ENCODE measurements at regions not wholly inside any gene's neighbourhood (a gene's known extent, or its start where the extent isn't known, plus 50 kb on each side); places are given as distances from the start of the nearest gene placed in this dataset.

GRCh38 chr15:91789136-91789535 lies 64.4 kb upstream of the SLCO3A1 start (continued):
- TF ChIP-seq MLLT1 (IDR thresholded peaks at IDR 0.05) (no peak), RB1 (IDR thresholded peaks at IDR 0.05; ENCODE audit: borderline replicate concordance) (no peak), NFIC (IDR thresholded peaks at IDR 0.05; ENCODE audit: low read depth, low read length) (no peak), CBX5 (IDR thresholded peaks at IDR 0.05; ENCODE audit: low read depth) (no peak), ZBTB11 (CRISPR knock-in tag; IDR thresholded peaks at IDR 0.05) (no peak)

DNA sequence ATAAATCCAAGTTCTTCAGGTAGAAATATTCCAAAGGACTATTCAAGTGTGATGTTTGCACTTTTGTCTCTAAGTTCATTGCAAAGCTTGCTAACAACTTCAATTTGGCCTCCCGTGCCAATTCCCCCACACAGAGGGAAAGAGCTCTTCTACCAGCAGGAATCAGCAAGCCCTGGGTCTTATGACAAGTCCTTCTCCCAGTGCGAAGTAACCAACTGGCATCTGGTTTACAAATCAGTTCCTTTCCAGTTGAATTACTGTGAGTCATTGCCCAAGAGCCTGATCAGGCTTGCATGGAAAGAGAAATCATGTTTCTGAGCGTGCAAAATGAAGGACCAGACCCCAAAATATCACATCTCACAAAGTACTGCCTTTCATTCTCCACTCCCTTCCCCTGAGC lies 62.7 kb upstream of the SLCO3A1 start:
- ChIA-PET SMC1A (ENCODE audit: uncharacterized antibody, unreplicated experiment) (no interaction called here), RAD21 (ENCODE audit: unreplicated experiment) (no interaction called here), POLR2A (no interaction called here), CTCF (no interaction called here)
- no peaks in the 10 kb centered on the region for H4K20me1 ChIP-seq (ENCODE audit: control insufficient read depth, insufficient read depth)
- H3K27ac ChIP-seq (ENCODE audit: control insufficient read depth, insufficient read depth): no peak overlapping the region
- no peaks in the 10 kb centered on the region for H3K27me3 ChIP-seq (replicated peaks in 1 of 2; ENCODE audit: control insufficient read depth in 2 of 2, insufficient read depth in 2 of 2, low read length in 1 of 2)
- BruUV-seq (replicated peaks): no TSS peak
- H3K4me2 ChIP-seq (ENCODE audit: control insufficient read depth, insufficient read depth): no peak overlapping the region
- WGBS (ENCODE audit: insufficient coverage, insufficient replicate concordance, low lambda C conversion rate, missing lambda C conversion rate): 18% methylated on average over 3 of the region's 3 CpGs
- no peaks in the 10 kb centered on the region for H3K36me3 ChIP-seq (ENCODE audit: control insufficient read depth in 2 of 2, insufficient read depth in 2 of 2, low read length in 1 of 2)
- ATAC-seq (no peak), FAIRE-seq (no peak), DNase-seq (ENCODE audit: low read depth, low spot score) (no peak)
- no peak overlapping the region for H2AFZ ChIP-seq (ENCODE audit: control insufficient read depth, low read depth, low read length)
- H3K79me2 ChIP-seq (ENCODE audit: control insufficient read depth, insufficient read depth, low read length): no peaks in the 10 kb centered on the region
- H3K4me1 ChIP-seq (ENCODE audit: control insufficient read depth, insufficient read depth, low read length): no peaks in the 10 kb centered on the region
- in situ Hi-C loops (cut with MboI) (no loop called here), intact Hi-C loops (cut with micrococcal nuclease; ENCODE audit: unreplicated experiment) (no loop called here)
- H3K9me3 ChIP-seq (replicated peaks; ENCODE audit: control insufficient read depth, insufficient read depth, low read length): no peaks in the 10 kb centered on the region
- no peak overlapping the region for H3K9ac ChIP-seq (ENCODE audit: control insufficient read depth, insufficient read depth, low read length)
- no peak overlapping the region for H3K4me3 ChIP-seq
- TF ChIP-seq, protein P1, sequence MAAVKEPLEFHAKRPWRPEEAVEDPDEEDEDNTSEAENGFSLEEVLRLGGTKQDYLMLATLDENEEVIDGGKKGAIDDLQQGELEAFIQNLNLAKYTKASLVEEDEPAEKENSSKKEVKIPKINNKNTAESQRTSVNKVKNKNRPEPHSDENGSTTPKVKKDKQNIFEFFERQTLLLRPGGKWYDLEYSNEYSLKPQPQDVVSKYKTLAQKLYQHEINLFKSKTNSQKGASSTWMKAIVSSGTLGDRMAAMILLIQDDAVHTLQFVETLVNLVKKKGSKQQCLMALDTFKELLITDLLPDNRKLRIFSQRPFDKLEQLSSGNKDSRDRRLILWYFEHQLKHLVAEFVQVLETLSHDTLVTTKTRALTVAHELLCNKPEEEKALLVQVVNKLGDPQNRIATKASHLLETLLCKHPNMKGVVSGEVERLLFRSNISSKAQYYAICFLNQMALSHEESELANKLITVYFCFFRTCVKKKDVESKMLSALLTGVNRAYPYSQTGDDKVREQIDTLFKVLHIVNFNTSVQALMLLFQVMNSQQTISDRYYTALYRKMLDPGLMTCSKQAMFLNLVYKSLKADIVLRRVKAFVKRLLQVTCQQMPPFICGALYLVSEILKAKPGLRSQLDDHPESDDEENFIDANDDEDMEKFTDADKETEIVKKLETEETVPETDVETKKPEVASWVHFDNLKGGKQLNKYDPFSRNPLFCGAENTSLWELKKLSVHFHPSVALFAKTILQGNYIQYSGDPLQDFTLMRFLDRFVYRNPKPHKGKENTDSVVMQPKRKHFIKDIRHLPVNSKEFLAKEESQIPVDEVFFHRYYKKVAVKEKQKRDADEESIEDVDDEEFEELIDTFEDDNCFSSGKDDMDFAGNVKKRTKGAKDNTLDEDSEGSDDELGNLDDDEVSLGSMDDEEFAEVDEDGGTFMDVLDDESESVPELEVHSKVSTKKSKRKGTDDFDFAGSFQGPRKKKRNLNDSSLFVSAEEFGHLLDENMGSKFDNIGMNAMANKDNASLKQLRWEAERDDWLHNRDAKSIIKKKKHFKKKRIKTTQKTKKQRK (IDR thresholded peaks at IDR 0.05; ENCODE audit: low read depth, low read length): no peak
- TF ChIP-seq USF2 (IDR thresholded peaks at IDR 0.05; ENCODE audit: borderline replicate concordance, low read depth, low read length): no peak
- no peak for TF ChIP-seq YBX1 (IDR thresholded peaks at IDR 0.05)
- TF ChIP-seq, protein P2, sequence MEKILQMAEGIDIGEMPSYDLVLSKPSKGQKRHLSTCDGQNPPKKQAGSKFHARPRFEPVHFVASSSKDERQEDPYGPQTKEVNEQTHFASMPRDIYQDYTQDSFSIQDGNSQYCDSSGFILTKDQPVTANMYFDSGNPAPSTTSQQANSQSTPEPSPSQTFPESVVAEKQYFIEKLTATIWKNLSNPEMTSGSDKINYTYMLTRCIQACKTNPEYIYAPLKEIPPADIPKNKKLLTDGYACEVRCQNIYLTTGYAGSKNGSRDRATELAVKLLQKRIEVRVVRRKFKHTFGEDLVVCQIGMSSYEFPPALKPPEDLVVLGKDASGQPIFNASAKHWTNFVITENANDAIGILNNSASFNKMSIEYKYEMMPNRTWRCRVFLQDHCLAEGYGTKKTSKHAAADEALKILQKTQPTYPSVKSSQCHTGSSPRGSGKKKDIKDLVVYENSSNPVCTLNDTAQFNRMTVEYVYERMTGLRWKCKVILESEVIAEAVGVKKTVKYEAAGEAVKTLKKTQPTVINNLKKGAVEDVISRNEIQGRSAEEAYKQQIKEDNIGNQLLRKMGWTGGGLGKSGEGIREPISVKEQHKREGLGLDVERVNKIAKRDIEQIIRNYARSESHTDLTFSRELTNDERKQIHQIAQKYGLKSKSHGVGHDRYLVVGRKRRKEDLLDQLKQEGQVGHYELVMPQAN (conservative IDR thresholded peaks at IDR 0.05): no peak
- no peak for TF ChIP-seq CREB1 (IDR thresholded peaks at IDR 0.05; ENCODE audit: low read depth)
